GM12874 (cell line): ENCODE measurements at regions not wholly inside any gene's neighbourhood (a gene's known extent, or its start where the extent isn't known, plus 50 kb on each side); places are given as distances from the start of the nearest gene placed in this dataset.

Experiments used
- TF ChIP-seq, protein P1 (sequence below): IDR thresholded peaks from 2 replicates; pipeline ENCODE4 v1.5.1; 2011; ENCODE audit warnings: low read depth, mild to moderate bottlenecking, control low read depth, low read length, moderate library complexity; ENCODE audit not compliant: insufficient read depth

- TF ChIP-seq, protein P1, sequence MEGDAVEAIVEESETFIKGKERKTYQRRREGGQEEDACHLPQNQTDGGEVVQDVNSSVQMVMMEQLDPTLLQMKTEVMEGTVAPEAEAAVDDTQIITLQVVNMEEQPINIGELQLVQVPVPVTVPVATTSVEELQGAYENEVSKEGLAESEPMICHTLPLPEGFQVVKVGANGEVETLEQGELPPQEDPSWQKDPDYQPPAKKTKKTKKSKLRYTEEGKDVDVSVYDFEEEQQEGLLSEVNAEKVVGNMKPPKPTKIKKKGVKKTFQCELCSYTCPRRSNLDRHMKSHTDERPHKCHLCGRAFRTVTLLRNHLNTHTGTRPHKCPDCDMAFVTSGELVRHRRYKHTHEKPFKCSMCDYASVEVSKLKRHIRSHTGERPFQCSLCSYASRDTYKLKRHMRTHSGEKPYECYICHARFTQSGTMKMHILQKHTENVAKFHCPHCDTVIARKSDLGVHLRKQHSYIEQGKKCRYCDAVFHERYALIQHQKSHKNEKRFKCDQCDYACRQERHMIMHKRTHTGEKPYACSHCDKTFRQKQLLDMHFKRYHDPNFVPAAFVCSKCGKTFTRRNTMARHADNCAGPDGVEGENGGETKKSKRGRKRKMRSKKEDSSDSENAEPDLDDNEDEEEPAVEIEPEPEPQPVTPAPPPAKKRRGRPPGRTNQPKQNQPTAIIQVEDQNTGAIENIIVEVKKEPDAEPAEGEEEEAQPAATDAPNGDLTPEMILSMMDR: no peak
Measured at GRCh38 chr1:5129746-5130355, 475.4 kb downstream of the AJAP1 start.

GRCh38 chr1:5125208-5125607 lies 470.8 kb downstream of the AJAP1 start:
- TF ChIP-seq, protein P1: no peak

DNA sequence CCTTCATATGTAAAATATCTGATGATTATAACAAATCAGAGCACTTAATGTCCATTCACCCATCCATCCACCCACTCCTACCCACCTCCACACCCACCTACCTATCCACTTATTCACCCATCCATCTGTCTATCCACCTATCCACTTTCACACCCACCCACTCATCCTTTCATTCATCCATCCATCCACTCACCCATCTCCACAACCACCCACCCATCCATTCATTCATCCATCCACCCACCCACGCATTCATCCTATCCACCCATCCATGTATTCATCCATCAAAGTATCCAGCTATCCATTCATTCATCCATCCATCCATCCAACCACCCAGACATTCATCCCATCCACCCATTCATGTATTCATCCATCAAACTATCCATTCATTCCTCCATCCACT lies 466.1 kb downstream of the AJAP1 start:
- TF ChIP-seq, protein P1: no peak

DNA sequence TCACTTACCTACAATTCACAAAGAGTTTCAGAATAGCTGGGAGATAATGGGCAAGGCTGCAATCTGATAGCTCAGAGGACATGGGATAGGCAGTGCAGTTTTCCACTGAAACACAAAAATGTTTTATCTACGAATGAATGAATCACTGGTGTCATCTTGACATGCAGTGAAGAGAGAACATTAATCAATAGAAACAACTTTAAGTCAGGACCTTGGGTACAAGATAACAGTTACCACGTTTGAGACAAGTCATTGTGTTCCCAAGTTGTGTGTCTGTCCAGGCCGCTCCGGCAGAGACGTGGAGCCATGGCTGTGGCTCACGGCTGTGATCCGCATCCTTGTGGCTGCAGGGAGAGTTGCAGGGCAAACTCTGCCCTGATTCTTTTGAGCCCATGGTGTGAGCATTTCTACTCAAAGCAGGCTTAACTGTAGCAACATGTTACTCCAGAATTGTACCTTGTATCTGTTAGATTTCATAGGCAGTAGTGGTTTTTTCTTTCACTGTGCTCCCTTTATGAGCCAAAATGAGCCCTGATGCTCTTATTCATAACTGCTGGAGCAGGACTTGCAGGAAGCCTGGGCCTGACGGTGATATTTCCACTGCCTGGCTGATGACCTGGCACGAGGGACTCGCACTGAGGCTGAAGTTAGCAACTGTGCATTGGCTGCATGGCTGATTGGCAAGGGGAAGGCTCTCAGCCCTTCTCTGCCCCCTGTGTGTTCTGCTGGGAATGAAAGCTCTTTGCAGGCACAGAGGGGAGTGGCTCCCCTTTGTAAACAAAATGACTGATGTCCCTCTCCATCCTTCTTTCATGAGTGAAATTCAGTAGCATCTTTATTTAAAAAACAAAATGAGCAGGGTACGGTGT lies 465.2 kb downstream of the AJAP1 start:
- TF ChIP-seq, protein P1: no peak

GRCh38 chr1:5111581-5111980 lies 457.2 kb downstream of the AJAP1 start:
- TF ChIP-seq, protein P1: no peak

- TF ChIP-seq, protein P1: no peak
Measured at GRCh38 chr1:5110508-5110907, 456.1 kb downstream of the AJAP1 start.

- TF ChIP-seq, protein P1: no peak
Measured at GRCh38 chr1:5109633-5110032, 455.2 kb downstream of the AJAP1 start.
